Activated CD4-positive, CD25-positive, alpha-beta regulatory T cell treated with anti-CD3 and anti-CD28 coated beads, Interleukin-2, amount 50 U/mL, for 24 hours (primary cell): ENCODE measurements at regions not wholly inside any gene's neighbourhood (a gene's known extent, or its start where the extent isn't known, plus 50 kb on each side); places are given as distances from the start of the nearest gene placed in this dataset.
"Not testable (repeated sequence)": the region's sequence is repeated elsewhere in the genome, so short reads cannot be mapped to it uniquely, and the experiment has no call there.

ENCODE experiments used
- ATAC-seq, 2 donors: fragments of 150-1000 bp; cut with Tn5 transposase; one replicate each; pipeline ENCODE4 v1.10.0; 2021; ENCODE audit warnings: mild to moderate bottlenecking in 1 of 2, moderate library complexity in 1 of 2

- not testable (repeated sequence) for ATAC-seq
These were observed 959.9 kb upstream of the GRIA3 start for GRCh38 chrX:122224137-122224536.

- ATAC-seq, result no peak
These were observed 945.3 kb upstream of the GRIA3 start for GRCh38 chrX:122238801-122239200.

- ATAC-seq, result no peak
These were observed 942.1 kb upstream of the GRIA3 start for GRCh38 chrX:122241959-122242358.

GRCh38 chrX:122244080-122244479 lies 940.0 kb upstream of the GRIA3 start:
- ATAC-seq, result no peak

GRCh38 chrX:122245175-122245574 lies 938.9 kb upstream of the GRIA3 start:
- no peak for ATAC-seq

GRCh38 chrX:122245943-122246342 lies 938.1 kb upstream of the GRIA3 start:
- no peak for ATAC-seq

- ATAC-seq, result no peak
These were observed 937.1 kb upstream of the GRIA3 start for GRCh38 chrX:122246937-122247336.

GRCh38 chrX:122248681-122249080 lies 935.4 kb upstream of the GRIA3 start:
- no peak for ATAC-seq

GRCh38 chrX:122252454-122252853 lies 931.6 kb upstream of the GRIA3 start:
- ATAC-seq, result no peak

- ATAC-seq, result no peak
These were observed 915.7 kb upstream of the GRIA3 start for GRCh38 chrX:122268353-122268752.

GRCh38 chrX:122269243-122269781 lies 914.8 kb upstream of the GRIA3 start:
- no peak for ATAC-seq

GRCh38 chrX:122270809-122271494 lies 913.1 kb upstream of the GRIA3 start:
- ATAC-seq, result no peak

GRCh38 chrX:122272011-122272410 lies 912.1 kb upstream of the GRIA3 start:
- ATAC-seq, result no peak

- no peak for ATAC-seq
These were observed 904.3 kb upstream of the GRIA3 start for GRCh38 chrX:122279746-122280145.

- ATAC-seq, result not testable (repeated sequence)
These were observed 884.3 kb upstream of the GRIA3 start for GRCh38 chrX:122299822-122300221.

- ATAC-seq, result no peak
These were observed 882.6 kb upstream of the GRIA3 start for GRCh38 chrX:122301491-122301890.

GRCh38 chrX:122303761-122304160 lies 880.3 kb upstream of the GRIA3 start:
- no peak for ATAC-seq

GRCh38 chrX:122344816-122345215 lies 839.3 kb upstream of the GRIA3 start:
- ATAC-seq, result no peak

- no peak for ATAC-seq
These were observed 820.8 kb upstream of the GRIA3 start for GRCh38 chrX:122363112-122363795.

GRCh38 chrX:122375533-122375932 lies 808.5 kb upstream of the GRIA3 start:
- ATAC-seq, result not testable (repeated sequence)

GRCh38 chrX:122389005-122389404 lies 795.1 kb upstream of the GRIA3 start:
- no peak for ATAC-seq

- ATAC-seq, result no peak
These were observed 765.3 kb upstream of the GRIA3 start for GRCh38 chrX:122418758-122419157.

GRCh38 chrX:122421434-122422121 lies 762.5 kb upstream of the GRIA3 start:
- no peak for ATAC-seq

GRCh38 chrX:122422547-122422946 lies 761.5 kb upstream of the GRIA3 start:
- ATAC-seq, result no peak
